ENCODE measurements at regions not wholly inside any gene's neighbourhood (a gene's known extent, or its start where the extent isn't known, plus 50 kb on each side); places are given as distances from the start of the nearest gene placed in this dataset.
A peak's percentile ranks its signal among the peaks of the same experiment; 100 is the strongest.

DNA sequence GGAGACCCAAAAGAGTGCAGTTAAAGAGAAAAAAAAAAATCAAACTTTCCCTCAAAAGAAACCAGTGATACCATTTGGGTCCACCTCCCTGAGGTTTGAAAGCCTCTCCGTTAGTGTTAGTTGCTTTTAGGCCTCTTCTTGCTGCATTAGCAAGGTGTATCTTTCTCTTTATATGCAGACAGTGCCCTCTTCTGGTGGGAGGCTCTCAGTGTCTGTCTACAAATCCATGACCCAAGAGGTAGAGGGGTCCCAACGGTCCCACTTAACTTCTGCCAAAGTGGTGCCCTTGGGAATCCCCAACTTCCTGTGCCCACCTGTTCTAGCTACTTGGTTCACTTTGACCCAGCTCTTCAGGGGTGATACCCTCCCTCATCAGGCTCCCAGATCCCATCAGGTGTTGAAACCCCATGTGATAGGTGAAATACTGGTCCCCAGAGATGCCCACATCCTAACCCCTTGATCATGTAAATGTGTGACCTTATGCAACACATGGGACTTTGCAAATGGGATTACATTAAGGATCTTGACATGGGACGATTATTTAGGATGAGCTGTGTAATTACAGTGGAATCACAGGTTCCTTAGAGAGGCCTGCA lies 63.7 kb upstream of the CD99 start (continued):
- TF ChIP-seq, protein P1, sequence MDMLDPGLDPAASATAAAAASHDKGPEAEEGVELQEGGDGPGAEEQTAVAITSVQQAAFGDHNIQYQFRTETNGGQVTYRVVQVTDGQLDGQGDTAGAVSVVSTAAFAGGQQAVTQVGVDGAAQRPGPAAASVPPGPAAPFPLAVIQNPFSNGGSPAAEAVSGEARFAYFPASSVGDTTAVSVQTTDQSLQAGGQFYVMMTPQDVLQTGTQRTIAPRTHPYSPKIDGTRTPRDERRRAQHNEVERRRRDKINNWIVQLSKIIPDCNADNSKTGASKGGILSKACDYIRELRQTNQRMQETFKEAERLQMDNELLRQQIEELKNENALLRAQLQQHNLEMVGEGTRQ (IDR thresholded peaks at IDR 0.05; ENCODE audit: low read length): no peak
- TF ChIP-seq SAP30 (IDR thresholded peaks at IDR 0.05; ENCODE audit: insufficient read depth, insufficient replicate concordance, low read length): no peak
- peak; percentile 17; the same call in 1 of the 2 replicates for TF ChIP-seq SP2 (IDR thresholded peaks at IDR 0.05; ENCODE audit: low read length)
- TF ChIP-seq CREB1 (IDR thresholded peaks at IDR 0.05): no peak
